HG02884 (cell line): ENCODE measurements at regions not wholly inside any gene's neighbourhood (a gene's known extent, or its start where the extent isn't known, plus 50 kb on each side); places are given as distances from the start of the nearest gene placed in this dataset.
"Not testable (repeated sequence)": the region's sequence is repeated elsewhere in the genome, so short reads cannot be mapped to it uniquely, and the experiment has no call there.

ENCODE experiments used
- ATAC-seq: cut with Tn5 transposase; IDR thresholded peaks from one replicate; pipeline ENCODE4 v1.9.1; 2021; ENCODE audit warnings: mild to moderate bottlenecking, moderate library complexity; ENCODE audit not compliant: unreplicated experiment

DNA sequence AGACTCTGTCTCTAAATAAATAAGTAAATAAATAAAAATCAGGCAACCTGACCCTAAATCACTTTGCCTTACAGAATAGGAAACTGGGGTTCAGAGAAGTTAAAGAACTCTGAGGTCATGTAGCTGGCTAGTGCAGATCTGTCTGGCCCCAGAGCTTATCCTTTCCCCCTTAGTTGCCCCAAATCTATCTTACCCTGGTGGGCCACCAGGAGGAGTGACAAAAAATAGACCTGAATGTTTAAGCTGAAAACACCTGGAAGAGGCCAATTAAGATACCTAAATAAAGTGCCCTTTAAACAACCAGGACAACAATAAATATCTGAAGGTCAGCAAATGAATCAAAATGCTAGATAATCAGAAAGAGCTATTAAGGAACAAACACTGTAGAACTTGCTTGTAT lies 59.7 kb downstream of the TEX35 start:
- no peak for ATAC-seq

DNA sequence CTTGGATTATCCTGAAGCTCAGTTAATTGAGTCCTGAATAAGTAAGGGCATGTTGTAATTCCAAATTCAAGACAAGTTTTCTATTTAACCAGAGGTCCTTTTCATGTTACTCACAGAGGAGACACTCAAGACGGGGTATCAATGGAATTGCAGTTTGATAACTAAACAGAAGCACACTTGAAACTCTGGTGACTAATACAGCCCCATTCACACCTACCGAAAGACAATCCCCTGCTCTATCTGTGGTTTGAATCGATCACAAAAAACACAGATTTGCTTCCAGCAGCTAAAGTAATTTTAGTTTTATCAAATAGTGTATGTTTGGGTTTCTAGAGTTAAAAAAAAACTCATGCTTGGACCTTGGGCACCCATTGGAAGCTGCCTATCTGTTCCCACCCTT lies 60.4 kb downstream of the TEX35 start:
- ATAC-seq: peak; percentile 72

DNA sequence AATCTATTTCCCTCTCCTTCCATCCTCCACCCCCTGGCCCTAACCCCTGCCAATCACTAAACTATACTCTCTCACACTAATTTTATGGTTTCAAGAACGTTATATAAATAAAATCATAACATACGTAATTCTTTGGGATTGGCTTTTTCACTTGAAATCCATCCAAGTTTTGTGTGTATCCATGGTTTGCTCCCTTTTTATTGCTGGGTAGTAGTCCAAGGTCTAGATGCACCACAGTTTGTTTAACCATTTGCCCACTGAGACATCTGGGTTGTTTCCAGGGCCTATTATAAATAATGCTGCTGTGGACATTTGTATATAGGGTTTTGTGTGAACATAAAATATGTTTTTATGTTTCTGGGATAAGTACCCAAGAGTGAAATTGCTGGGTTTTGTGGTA lies 61.4 kb downstream of the TEX35 start:
- ATAC-seq: no peak

DNA sequence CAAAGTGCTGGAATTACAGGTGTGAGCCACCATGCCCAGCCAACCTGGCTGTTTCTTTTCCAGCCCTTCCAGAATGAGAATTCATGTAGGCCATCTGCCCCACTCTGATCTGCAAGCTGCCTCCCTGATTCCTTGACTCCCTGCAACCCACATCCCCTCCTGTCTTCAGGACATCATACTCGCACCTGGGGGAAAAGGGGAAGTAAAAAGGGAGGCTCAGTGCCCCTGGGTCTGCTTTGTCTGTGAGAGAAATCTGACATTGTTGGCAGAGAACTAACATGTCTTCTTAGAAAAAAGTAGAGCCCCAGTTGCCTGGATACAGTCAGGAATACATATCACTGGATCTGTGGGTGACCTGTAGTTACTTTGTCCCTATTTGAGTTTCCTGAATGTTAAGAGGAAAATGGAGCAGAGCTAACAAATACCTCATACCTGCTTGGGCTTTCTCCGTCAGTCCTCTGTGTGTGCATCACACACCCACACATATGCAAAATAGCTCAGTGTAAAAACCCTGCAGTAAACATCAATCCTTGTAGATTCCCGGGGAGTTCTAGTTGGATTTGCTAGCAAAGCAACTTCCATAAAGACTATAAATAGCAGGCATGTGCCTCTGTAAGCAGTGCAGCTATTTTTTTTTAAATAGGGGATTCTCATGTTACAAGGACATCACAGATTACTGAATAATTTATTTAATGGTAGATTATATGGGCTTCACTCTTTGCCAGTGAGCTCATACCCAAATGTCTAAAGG lies 62.9 kb downstream of the TEX35 start:
- ATAC-seq: peak; percentile 42

DNA sequence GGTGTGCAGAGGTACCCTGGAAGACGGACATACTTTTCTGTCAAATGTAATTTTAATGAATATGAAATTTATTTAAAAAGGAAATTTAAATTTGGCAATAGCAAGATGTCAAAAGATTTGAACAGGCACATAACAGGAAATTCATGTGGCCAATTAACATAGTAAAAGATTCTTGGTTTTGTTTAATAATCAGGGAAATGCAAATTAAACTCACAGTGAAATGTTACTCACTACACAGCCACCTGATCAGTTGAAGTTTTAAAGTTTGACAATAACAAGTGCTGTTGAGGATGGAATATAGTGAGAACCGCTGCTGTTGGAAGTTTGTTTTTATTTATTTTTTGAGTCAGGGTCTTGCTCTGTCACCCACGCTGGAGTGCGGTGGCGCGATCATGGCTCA lies 63.9 kb downstream of the TEX35 start:
- no peak for ATAC-seq

DNA sequence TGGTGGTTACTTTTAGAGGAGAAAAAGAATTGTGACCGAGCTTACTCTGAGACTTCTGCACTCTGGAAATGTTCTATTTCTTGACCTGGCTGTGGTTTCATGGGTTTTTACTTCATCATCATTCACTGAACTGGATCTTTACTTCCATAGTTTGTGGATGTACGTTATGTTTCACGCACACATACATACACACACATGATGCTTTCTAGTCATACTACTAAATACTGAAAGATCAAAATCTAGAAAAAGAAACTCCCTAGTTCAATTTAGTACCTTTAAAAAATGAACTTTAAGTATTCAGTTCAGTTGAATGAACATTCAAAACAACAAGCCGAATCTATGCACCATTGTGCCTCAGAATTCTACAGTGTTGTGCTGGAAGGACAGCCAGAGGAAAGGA lies 65.0 kb downstream of the TEX35 start:
- no peak for ATAC-seq

DNA sequence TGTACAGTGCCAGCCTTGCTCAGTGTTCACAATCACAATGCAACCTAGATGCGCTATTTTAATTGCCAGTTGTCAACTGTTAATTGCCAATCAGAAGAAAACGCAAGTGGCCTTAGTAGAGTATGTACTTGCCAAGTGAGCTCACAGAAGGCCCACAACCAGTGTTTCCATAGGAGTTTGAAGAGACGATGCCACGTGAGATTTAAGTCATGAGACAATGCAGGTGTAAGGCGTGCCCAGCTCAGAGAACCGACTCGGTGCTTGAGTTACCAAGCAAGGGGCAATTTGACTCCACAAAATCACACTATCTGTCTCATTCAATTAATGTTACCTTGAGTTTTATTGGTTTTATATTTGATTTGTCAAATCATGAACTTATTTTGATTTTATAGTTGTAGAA lies 65.6 kb downstream of the TEX35 start:
- ATAC-seq: no peak

DNA sequence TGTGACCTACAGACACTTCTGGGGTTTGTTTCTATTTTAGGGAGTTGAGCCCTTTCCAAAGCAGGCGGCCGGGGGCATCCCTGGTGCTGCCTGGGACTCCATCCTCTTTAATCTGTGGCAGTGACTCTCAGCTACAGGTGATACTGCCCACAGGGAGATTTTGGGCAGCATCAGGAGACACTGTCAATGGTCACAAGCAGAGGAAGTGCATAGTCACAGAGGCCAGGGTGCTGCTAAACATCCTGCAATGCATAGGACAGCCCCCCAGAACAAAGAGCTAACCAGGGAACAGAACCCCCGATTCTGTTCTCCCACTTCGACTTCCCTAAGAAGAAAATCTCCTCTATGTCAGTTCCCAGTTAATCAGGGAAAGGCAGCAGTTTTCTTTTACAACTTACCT lies 66.2 kb downstream of the TEX35 start:
- no peak for ATAC-seq

DNA sequence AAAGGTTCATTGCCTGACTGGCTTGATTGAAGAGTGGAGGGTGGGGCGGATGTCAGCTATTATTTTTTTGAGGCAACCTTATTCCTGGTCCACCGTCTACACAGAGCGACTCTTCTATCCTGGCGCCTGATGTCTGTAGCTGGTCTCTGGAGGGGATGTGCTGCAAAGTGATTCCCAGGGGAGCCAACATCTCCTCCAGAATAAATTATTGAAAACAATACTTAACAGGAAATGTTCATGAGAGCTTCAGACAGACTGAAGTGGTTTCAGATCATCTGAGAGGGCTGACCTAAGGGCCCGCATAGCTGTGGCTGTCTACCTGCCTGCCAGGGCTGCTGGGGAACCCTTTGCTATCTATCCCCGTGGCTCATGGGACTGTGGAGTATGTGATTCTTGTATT lies 66.7 kb downstream of the TEX35 start:
- peak; percentile 40 for ATAC-seq

DNA sequence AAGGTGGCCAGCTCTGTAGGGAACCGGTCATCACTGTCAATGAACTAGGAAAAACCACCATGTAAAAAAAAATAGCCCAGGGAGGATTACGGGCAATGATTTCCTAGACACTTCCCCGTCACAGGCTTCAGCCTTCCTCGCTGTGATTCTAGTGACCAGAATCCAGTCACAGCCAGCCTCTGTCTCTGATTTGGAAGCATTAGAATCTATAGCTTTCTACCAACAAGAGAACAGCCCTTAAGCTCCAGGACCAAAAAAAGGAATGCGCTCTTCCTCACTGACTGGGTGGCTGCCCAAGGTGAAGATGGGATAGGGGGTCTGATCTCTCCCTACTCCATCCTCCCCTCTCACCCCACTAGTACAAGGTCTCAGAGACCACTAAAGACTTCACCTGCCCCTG lies 67.2 kb downstream of the TEX35 start:
- no peak for ATAC-seq

DNA sequence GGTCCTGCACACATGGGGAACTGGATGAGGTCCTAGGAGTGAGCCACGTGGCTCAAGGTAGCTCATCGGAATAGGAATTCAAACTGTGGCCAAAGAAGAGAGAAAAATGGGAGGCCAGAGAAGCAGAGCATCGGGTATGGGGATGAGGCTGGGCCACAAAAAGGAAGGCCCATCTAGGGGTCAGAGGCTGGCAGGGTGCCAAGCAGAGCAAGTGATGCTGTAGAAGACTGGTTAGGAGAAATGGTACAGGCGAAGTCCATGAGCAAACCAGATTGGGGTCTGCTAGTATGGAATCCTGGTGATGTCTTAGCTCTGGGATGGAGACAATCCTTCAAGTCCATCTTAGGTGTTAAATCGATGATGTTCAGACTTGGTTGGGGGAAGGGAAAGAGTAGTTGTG lies 68.0 kb downstream of the TEX35 start:
- no peak for ATAC-seq

DNA sequence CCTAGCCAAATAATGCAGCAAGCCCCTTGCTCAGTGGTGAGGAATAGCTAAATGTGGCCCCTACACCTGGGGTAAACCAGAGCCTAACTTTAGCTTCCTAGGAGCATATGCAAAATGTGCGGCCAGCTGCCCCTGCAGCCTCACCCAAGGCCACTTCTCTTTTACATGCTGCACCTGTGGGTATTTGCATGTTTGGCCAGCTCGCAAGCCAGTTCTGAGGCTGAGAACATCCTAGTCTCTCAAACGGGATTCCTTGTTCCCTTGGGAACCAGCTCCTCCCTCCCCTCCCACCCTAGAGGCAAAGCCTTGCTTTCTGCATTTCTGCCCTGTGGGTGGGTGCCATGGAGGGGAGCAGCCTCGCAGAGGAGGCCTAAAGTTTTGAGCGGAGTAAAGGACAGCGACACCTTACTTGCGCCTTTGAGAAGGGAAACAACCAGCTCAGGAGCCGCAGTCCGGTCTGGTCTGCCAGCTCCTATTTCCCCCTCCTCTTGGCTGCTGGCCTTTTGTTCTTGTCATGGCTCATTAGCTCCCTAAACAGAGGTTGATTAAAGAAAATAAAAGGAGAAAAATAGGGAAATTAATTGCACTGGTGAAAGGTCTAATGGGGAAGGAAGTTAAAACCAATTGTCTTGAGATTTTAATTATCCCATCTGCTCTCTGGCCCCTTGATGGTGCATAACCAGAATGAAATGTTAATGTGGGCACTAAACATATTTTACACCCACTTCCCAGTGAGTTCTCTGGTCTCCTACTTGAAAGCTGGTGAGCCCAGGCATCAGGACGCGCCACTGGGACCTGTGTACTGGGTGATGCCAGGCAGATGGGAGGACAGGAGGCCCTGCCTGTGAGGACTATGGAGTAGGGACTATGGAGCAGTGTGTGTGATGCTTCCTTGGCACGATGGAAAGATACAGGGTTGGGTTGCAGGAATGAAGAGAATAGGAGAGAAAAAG lies 68.7 kb downstream of the TEX35 start:
- peak; percentile 80 for ATAC-seq

DNA sequence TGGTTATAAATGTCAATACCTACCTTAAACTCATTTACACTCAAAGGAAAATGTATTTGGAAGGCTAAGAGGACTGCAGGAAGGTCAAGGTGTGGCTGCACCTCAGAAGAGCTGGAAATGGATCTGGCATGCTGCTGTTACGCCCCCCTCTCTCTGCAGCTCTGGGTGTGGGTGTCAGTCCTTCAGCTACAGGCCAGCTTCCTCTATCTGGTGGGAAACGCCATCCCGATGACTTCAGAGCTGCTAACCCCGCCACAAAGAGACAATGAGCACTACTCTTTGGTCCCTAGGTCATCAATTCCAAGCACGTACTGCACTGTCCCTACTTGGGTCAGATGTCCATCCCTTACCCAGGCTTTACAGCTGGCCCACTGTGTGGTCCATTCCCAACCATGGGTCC lies 74.2 kb downstream of the TEX35 start:
- no peak for ATAC-seq

DNA sequence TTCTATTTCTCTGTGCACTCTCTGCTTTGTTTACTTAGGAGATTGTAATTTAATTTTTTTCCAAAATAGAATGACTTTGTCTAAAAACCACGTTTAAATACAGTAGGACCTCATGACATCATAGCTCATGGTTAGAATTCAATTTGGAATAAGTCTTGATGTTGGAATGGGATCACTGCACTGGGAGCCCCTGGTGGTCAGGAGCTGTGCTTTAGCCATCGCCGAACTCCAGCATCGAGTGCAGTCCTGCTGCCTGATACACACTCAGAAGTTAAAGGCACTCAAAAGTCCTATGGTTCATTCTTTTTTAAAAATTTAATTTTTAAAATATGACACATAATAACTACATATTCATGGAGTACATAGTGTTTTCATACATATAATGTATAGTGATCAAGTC lies 75.1 kb downstream of the TEX35 start:
- no peak for ATAC-seq

DNA sequence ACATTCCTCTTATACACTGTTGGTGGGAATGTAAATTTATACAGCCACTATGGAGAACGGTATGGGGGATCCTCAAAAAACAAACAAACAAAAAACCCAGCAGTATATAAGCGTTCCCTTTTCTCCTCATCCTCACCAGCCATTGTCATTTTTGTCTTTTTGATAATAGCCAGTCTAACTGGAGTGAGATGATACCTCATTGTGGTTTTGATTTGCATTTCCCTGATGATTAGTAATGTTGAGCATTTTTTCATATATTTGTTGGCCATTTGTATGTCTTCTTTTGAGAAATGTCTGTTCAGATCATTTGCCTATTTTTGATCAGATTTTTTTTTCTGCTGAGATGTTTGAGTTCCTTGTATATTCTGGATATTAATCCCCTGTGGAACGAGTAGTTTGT lies 76.1 kb downstream of the TEX35 start:
- not testable (repeated sequence) for ATAC-seq

DNA sequence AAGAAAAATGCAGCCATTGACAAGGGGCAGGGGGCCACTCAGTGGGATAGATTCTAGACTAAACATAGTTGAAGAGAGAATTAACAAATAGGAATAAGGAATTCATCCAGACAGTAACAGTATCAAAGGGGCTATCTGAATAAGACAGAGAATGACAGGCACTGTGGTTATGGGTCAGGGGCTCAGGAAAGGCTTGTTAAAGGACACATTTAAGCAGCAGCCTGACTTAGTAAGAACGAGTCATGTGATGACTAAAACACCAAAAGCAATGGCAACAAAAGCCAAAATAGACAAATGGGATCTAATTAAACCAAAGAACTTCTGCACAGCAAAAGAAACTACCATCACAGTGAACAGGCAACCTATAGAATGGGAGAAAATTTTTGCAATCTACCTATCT lies 78.9 kb downstream of the TEX35 start:
- ATAC-seq: not testable (repeated sequence)

DNA sequence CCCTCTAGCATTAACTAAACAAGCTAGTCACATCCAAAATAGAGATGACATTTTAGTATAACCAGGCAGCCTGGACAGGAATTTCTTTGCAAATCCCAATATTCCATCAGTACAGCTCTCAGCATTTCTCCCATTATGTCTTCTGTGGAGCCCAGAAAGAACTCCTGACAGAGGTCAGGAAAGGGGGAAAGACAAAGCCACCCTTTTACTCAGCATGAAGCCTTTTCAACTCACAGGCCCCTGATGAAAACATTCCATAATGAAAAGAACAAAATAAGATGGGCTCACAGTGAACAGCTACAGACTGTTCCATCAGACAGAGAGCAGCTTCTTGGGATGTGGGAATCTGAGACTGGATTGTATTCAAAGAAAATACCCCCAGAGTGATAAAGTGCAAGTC lies 80.6 kb downstream of the TEX35 start:
- ATAC-seq: no peak

DNA sequence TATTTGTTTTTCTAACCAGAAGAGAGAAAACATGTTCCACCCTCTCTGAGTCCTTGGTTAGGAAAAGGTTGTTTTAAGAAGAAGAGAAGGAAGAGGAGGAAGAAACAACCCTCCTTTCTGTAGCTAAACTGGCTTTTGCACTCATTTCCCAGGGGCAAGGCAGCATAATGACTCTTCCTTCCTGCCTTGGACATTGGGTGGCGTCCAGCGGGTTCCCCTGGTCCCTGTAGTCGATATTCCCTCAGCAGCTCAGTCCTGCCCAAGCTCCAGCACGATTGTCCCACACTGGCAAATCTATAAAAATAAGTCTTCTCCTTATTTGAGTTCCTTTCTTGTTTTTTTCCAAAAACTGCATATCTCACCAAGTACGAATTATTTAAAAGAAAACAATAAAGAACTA lies 81.2 kb downstream of the TEX35 start:
- ATAC-seq: no peak

DNA sequence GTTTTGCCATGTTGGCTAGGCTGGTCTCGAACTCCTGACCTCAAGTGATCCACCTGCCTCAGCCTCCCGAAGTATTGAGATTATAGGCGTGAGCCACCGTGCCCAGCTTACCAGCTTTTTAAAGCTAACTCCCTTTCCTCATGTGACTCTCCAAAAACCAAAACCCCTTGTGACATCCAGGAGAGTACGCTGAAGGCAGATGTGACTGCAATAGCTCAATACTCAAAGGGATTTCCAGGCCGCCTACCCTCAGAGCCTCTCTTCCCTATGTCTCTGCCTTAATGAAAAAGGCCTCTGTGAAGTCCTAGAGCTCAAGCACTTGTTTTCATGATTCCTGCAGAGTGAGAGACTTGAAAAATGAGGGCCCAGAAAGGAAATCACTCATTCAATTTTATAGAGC lies 82.6 kb downstream of the TEX35 start:
- no peak for ATAC-seq

DNA sequence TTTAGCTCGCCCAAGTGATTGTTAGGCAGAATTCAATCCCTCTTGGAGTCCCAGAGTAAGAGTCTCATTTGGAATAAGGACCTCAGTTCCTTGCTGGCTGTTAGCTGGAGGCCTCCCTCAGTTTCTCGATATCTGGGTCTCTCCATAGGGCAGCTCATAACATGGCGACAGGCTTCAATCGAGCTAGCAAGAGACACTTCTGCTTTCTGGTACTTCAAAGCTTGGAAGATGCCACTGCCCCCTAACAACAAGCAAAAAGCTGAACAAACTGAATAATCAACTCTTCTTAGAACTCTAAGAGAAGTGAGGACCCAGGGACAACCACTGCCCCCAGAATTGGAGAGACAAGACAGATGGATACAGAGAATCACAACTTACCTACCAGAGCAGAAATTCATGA lies 86.2 kb downstream of the TEX35 start:
- ATAC-seq: no peak

DNA sequence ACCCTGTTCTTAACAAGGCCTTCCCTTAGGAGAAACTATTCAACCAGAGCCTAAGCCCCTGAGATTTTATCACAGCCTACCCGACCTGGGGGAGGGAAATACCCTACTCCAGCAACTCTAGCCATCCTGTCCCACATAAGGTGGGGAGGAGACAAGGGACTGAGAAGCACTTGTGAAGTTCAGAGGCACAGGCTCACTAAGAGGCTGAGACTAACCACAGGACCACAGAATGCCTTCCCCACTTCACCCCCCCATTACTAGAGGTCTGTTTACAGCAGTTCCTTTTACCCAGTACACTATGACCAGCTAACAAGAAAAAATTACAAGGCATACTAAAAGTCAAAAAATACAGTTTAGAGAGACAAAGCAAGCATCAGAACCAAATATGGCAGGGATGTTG lies 86.8 kb downstream of the TEX35 start:
- peak; percentile 70 for ATAC-seq

DNA sequence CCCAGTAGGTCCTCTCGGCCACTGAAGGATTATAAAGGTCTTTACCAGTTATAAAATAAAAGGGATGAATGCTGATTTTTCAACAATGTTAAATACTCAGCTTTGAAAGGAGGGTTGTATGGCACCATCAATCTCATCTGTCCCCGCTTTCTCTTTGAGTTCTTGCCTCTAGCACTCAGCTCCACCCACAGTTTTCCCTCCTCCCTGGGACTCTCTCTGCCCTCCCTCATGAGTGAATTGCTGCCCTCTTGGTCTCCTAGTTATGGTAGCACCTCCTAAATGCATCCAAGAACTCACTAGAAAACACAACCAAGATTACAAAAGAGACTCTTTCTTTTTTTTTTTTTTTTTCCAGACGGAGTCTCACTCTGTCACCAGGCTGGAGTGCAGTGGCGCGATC lies 91.0 kb downstream of the TEX35 start:
- ATAC-seq: no peak
